ENCODE measurements at regions not wholly inside any gene's neighbourhood (a gene's known extent, or its start where the extent isn't known, plus 50 kb on each side); places are given as distances from the start of the nearest gene placed in this dataset.

- DNase-seq (ENCODE audit: low read depth, low spot score) = no peak
- Histone ChIP-seq H3K9me3 (ENCODE audit: control insufficient read depth in 1 of 2, insufficient read depth in 1 of 2, low read depth in 1 of 2, low read length in 2 of 2) (peaks cover 0 to 4% of the 10 kb centered on the region in 2 experiments; a peak in 2 of 4 replicates), H3K79me2 (ENCODE audit: insufficient read depth, low read length) (no peaks in the 10 kb centered on the region), H3K9me2 (ENCODE audit: insufficient read depth) (no peaks in the 10 kb centered on the region), H3K4me2 (ENCODE audit: low read length) (no peak overlapping the region), H4K20me1 (ENCODE audit: insufficient read depth) (no peaks in the 10 kb centered on the region), H3K36me3 (ENCODE audit: control insufficient read depth in 1 of 2, insufficient read depth in 2 of 2, low read length in 2 of 2) (no peaks in the 10 kb centered on the region), H3K4me1 (ENCODE audit: control insufficient read depth in 1 of 2, insufficient read depth in 2 of 2, low read length in 2 of 2) (no peaks in the 10 kb centered on the region), H3K9ac (ENCODE audit: low read length) (no peak overlapping the region), H2AFZ (ENCODE audit: low read depth, low read length, poor library complexity, severe bottlenecking) (peak overlapping the region; percentile 83), H3K27me3 (ENCODE audit: insufficient read depth, low read length) (no peaks in the 10 kb centered on the region), H3K4me3 (replicated peaks in 1 of 2; ENCODE audit: low read depth in 1 of 2, low read length in 2 of 2) (no peak overlapping the region), H3K27ac (ENCODE audit: low read depth, low read length) (no peak overlapping the region)
- no peak for TF ChIP-seq CTCF (IDR thresholded peaks at IDR 0.05 in 2 of 3, conservative IDR thresholded peaks at IDR 0.05 in 1 of 3; ENCODE audit: borderline replicate concordance in 1 of 3, insufficient read depth in 1 of 3, low read depth in 2 of 3, low read length in 2 of 3)
- TF ChIP-seq CEBPB (IDR thresholded peaks at IDR 0.05; ENCODE audit: low read depth) = no peak
- no peak for TF ChIP-seq FOSL1 (IDR thresholded peaks at IDR 0.05; ENCODE audit: low read depth)
- TF ChIP-seq EZH2 (IDR thresholded peaks at IDR 0.05) = no peak
- no peak for TF ChIP-seq REST (IDR thresholded peaks at IDR 0.05; ENCODE audit: low read depth)
- no peak for TF ChIP-seq EGR1 (IDR thresholded peaks at IDR 0.05; ENCODE audit: low read depth)
- no peak for TF ChIP-seq MAX (IDR thresholded peaks at IDR 0.05)
- TF ChIP-seq YY1 (IDR thresholded peaks at IDR 0.05; ENCODE audit: extremely low read depth, insufficient replicate concordance, low read depth, low read length) = no peak
- no peak for TF ChIP-seq POLR2A (IDR thresholded peaks at IDR 0.05; ENCODE audit: borderline replicate concordance, extremely low read depth, insufficient read depth, insufficient read length)
- ChIA-PET POLR2A (no interaction called here), RAD21 (ENCODE audit: low non-redundant PET in 1 of 2, low total read pairs in 2 of 2, uncharacterized antibody in 2 of 2, unreplicated experiment in 2 of 2) (no interaction called here), CTCF (no interaction called here)
- no peak for ATAC-seq
- BruUV-seq (replicated peaks) = no TSS peak
- intact Hi-C loops (cut with micrococcal nuclease) = no loop called here
Measured at GRCh38 chr4:31193521-31193920, 473.4 kb downstream of the PCDH7 start.

Measured in HCT116 (cell line).